NB4 (cell line): ENCODE measurements at regions not wholly inside any gene's neighbourhood (a gene's known extent, or its start where the extent isn't known, plus 50 kb on each side); places are given as distances from the start of the nearest gene placed in this dataset.

ENCODE experiments used
- CTCF ChIP-seq: IDR thresholded peaks from one replicate; pipeline ENCODE4 v1.5.1; 2012; ENCODE audit warnings: low read depth, low read length
- MYC ChIP-seq: IDR thresholded peaks from 2 replicates; pipeline ENCODE4 v1.6.1; 2011; ENCODE audit warnings: low read depth, low read length
- POLR2A ChIP-seq: IDR thresholded peaks from 2 replicates; pipeline ENCODE4 v1.6.1; 2011; ENCODE audit warnings: mild to moderate bottlenecking; ENCODE audit not compliant: insufficient read length; ENCODE audit errors: extremely low read depth

GRCh38 chr5:16312785-16313184, 133.2 kb upstream of the MARCHF11 start:
- TF ChIP-seq CTCF: no peak
- no peak for TF ChIP-seq MYC
- TF ChIP-seq POLR2A: no peak
